ENCODE measurements at regions not wholly inside any gene's neighbourhood (a gene's known extent, or its start where the extent isn't known, plus 50 kb on each side); places are given as distances from the start of the nearest gene placed in this dataset.

DNA sequence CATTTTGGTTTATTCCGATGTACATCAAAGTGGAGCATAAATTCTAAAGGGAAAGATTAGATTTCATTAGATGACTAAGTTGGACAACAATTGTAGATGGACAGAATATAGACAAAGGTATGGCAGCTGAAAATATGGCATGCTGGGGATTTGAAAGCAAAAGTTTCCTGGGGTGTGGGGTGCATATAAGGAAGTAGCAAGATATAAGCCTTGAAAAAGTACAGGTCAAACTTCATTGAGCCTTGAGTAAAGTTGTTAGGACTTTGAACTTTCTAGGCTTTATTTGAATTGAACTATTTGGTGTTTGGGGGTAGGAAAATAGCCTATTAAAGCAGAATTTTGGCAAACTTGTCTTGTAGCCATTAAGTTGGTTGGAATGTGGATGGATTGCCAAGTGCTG, 75.8 kb upstream of the KCNJ16 start:
- TF ChIP-seq, protein P1, sequence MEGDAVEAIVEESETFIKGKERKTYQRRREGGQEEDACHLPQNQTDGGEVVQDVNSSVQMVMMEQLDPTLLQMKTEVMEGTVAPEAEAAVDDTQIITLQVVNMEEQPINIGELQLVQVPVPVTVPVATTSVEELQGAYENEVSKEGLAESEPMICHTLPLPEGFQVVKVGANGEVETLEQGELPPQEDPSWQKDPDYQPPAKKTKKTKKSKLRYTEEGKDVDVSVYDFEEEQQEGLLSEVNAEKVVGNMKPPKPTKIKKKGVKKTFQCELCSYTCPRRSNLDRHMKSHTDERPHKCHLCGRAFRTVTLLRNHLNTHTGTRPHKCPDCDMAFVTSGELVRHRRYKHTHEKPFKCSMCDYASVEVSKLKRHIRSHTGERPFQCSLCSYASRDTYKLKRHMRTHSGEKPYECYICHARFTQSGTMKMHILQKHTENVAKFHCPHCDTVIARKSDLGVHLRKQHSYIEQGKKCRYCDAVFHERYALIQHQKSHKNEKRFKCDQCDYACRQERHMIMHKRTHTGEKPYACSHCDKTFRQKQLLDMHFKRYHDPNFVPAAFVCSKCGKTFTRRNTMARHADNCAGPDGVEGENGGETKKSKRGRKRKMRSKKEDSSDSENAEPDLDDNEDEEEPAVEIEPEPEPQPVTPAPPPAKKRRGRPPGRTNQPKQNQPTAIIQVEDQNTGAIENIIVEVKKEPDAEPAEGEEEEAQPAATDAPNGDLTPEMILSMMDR (IDR thresholded peaks at IDR 0.05) = no peak
- no peak for TF ChIP-seq POLR2A (IDR thresholded peaks at IDR 0.05)

All from adrenal gland (tissue), 5 donors.